SK-N-SH (cell line): ENCODE measurements at regions not wholly inside any gene's neighbourhood (a gene's known extent, or its start where the extent isn't known, plus 50 kb on each side); places are given as distances from the start of the nearest gene placed in this dataset.

ENCODE experiments used
- CTCF ChIA-PET: fragments of 300-600, 350-600 bp; formaldehyde crosslinking; extraction: SDS; loops from one replicate; lab custom pipeline; 2021; lab: Yijun Ruan, JAX
- POLR2A ChIA-PET: fragments of 350-600 bp; sonication (Branson Sonifier 250); formaldehyde crosslinking; extraction: SDS; loops from one replicate; lab custom pipeline; 2020; ENCODE audit warnings: antibody characterized with exemption, inconsistent platforms; lab: Yijun Ruan, JAX
- DNase-seq: peaks from one replicate; pipeline ENCODE4 v3.0.0; 2012
- H2AFZ ChIP-seq: fragments of 200-600 bp; sonication (generic); 2 replicates; pipeline ENCODE4 v1.8.1; 2016; ENCODE audit warnings: antibody characterized with exemption, mild to moderate bottlenecking, low read depth
- H3F3A ChIP-seq: fragments of 200-600 bp; sonication (generic); replicated peaks from 2 replicates; pipeline ENCODE3; 2016; ENCODE audit warnings: antibody characterized with exemption, mild to moderate bottlenecking; ENCODE audit not compliant: insufficient read depth
- H3K27ac ChIP-seq, 2 experiments: fragments of 200-500 bp in 1 of 2; fragments of 200-600 bp in 1 of 2; sonication (Bioruptor generic) in 1 of 2; sonication (generic), shearing (Covaris generic) in 1 of 2; 2 replicates each; pipeline versions ENCODE4 v1.5.1 to v1.6.1; 2014 to 2016; ENCODE audit warnings: low read depth in 2 of 2, inconsistent platforms in 1 of 2, low read length in 1 of 2, mild to moderate bottlenecking in 1 of 2, mixed read lengths in 1 of 2
- H3K27me3 ChIP-seq: fragments of 200-600 bp; sonication (generic), shearing (Covaris generic); 2 replicates; pipeline ENCODE4 v1.6.1; 2016; ENCODE audit warnings: mixed run types; ENCODE audit not compliant: insufficient read depth
- H3K36me3 ChIP-seq, 2 experiments: fragments of 200-500 bp in 1 of 2; fragments of 200-600 bp in 1 of 2; sonication (Bioruptor generic) in 1 of 2; sonication (generic) in 1 of 2; replicated peaks in 1 of 2; 2 replicates each; pipeline versions ENCODE3 to v1.5.1; 2014 to 2016; ENCODE audit warnings: low read length in 1 of 2, mild to moderate bottlenecking in 1 of 2; ENCODE audit not compliant: insufficient read depth in 2 of 2, control insufficient read depth in 1 of 2
- H3K4me1 ChIP-seq, 2 experiments: fragments of 200-500 bp in 1 of 2; fragments of 200-600 bp in 1 of 2; sonication (Bioruptor generic) in 1 of 2; sonication (generic), shearing (Covaris generic) in 1 of 2; 2 replicates each; pipeline versions ENCODE4 v1.5.1 to v1.6.1; 2014 to 2016; ENCODE audit warnings: low read depth in 1 of 2, low read length in 1 of 2, mixed run types in 1 of 2; ENCODE audit not compliant: insufficient read depth in 2 of 2, control insufficient read depth in 1 of 2
- H3K4me2 ChIP-seq: fragments of 200-600 bp; sonication (generic), shearing (Covaris generic); 2 replicates; pipeline ENCODE4 v1.6.1; 2017; ENCODE audit warnings: mixed run types
- H3K4me3 ChIP-seq, 2 experiments: fragments of 200-500 bp in 1 of 2; fragments of 200-600 bp in 1 of 2; sonication (Bioruptor generic) in 1 of 2; sonication (generic), shearing (Covaris generic) in 1 of 2; 2 replicates each; pipeline versions ENCODE4 v1.5.1 to v1.8.1; 2014 to 2016; ENCODE audit warnings: low read depth in 2 of 2, inconsistent platforms in 1 of 2, low read length in 1 of 2, mild to moderate bottlenecking in 1 of 2, mixed read lengths in 1 of 2, moderate library complexity in 1 of 2
- H3K79me2 ChIP-seq: fragments of 200-600 bp; sonication (generic); 2 replicates; pipeline ENCODE4 v1.8.1; 2017; ENCODE audit warnings: mild to moderate bottlenecking; ENCODE audit not compliant: insufficient read depth
- H3K9ac ChIP-seq: fragments of 200-600 bp; sonication (generic); 2 replicates; pipeline ENCODE4 v1.6.1; 2017; ENCODE audit warnings: mixed run types
- H3K9me2 ChIP-seq: fragments of 200-600 bp; sonication (generic); 2 replicates; pipeline ENCODE4 v1.6.1; 2017; ENCODE audit warnings: mixed run types
- H3K9me3 ChIP-seq: fragments of 200-600 bp; sonication (generic); 2 replicates; pipeline ENCODE4 v1.6.1; 2017; ENCODE audit warnings: mixed run types, mild to moderate bottlenecking, moderate library complexity
- H4K20me1 ChIP-seq: fragments of 200-600 bp; sonication (generic); 2 replicates; pipeline ENCODE4 v1.6.1; 2017; ENCODE audit warnings: mild to moderate bottlenecking, mixed run types; ENCODE audit not compliant: insufficient read depth
- CHD2 ChIP-seq: fragments of 150-350 bp; IDR thresholded peaks from 2 replicates; pipeline ENCODE4 v1.6.1; 2018; ENCODE audit warnings: low read length; ENCODE audit not compliant: partially characterized antibody
- ELF1 ChIP-seq: IDR thresholded peaks from 2 replicates; pipeline ENCODE4 v1.4.0; 2012
- EP300 ChIP-seq, 2 experiments: IDR thresholded peaks; 2 replicates each; pipeline versions ENCODE4 v1.4.0 to v1.6.1; 2012; ENCODE audit warnings: borderline replicate concordance in 1 of 2, low read depth in 1 of 2, low read length in 1 of 2
- EZH2phosphoT487 ChIP-seq: fragments of 200-600 bp; sonication (generic); IDR thresholded peaks from 2 replicates; pipeline ENCODE4 v1.6.1; 2017; ENCODE audit warnings: low read depth, mixed run types, mild to moderate bottlenecking, antibody characterized with exemption, moderate library complexity, borderline replicate concordance
- FOSL2 ChIP-seq: IDR thresholded peaks from 2 replicates; pipeline ENCODE4 v1.4.0; 2012; ENCODE audit warnings: low read depth, mild to moderate bottlenecking, moderate library complexity, borderline replicate concordance
- FOXJ3 ChIP-seq: sonication (generic); formaldehyde crosslinking; IDR thresholded peaks from 2 replicates; pipeline ENCODE4 v1.5.1; 2020; ENCODE audit warnings: mild to moderate bottlenecking, missing genetic modification reagents
- FOXM1 ChIP-seq: IDR thresholded peaks from 2 replicates; pipeline ENCODE4 v1.4.0; 2012; ENCODE audit warnings: low read depth, mild to moderate bottlenecking
- GABPA ChIP-seq: IDR thresholded peaks from 2 replicates; pipeline ENCODE4 v1.4.0; 2012; ENCODE audit warnings: low read depth, mild to moderate bottlenecking
- GATA2 ChIP-seq: sonication (generic); formaldehyde crosslinking; IDR thresholded peaks from 2 replicates; pipeline ENCODE4 v1.5.0; 2020; ENCODE audit warnings: mild to moderate bottlenecking, missing genetic modification reagents
- JUND ChIP-seq: IDR thresholded peaks from 2 replicates; pipeline ENCODE4 v1.4.0; 2012
- MEF2A ChIP-seq: IDR thresholded peaks from 2 replicates; pipeline ENCODE4 v1.4.0; 2012; ENCODE audit warnings: low read depth, borderline replicate concordance
- NFIC ChIP-seq: IDR thresholded peaks from 2 replicates; pipeline ENCODE4 v1.4.0; 2012; ENCODE audit warnings: borderline replicate concordance
- NRF1 ChIP-seq: IDR thresholded peaks from 2 replicates; pipeline ENCODE4 v1.6.1; 2012; ENCODE audit warnings: low read depth, mild to moderate bottlenecking, low read length
- PBX3 ChIP-seq: IDR thresholded peaks from 2 replicates; pipeline ENCODE4; 2012
- POLR2AphosphoS5 ChIP-seq: IDR thresholded peaks from 2 replicates; pipeline ENCODE4 v1.6.1; 2012; ENCODE audit warnings: low read depth, low read length
- RCOR1 ChIP-seq: fragments of 150-350 bp; IDR thresholded peaks from 2 replicates; pipeline ENCODE4 v1.6.1; 2017; ENCODE audit warnings: antibody characterized with exemption, low read length
- SMC3 ChIP-seq: IDR thresholded peaks from 2 replicates; pipeline ENCODE4 v1.6.1; 2012; ENCODE audit warnings: low read depth, low read length, improper control_type of control experiment
- TCF12 ChIP-seq: IDR thresholded peaks from 2 replicates; pipeline ENCODE4 v1.4.0; 2012
- TEAD4 ChIP-seq: IDR thresholded peaks from 2 replicates; pipeline ENCODE4 v1.4.0; 2012; ENCODE audit warnings: mild to moderate bottlenecking, borderline replicate concordance; ENCODE audit not compliant: insufficient read depth
- USF2 ChIP-seq: fragments of 150-350 bp; IDR thresholded peaks from 2 replicates; pipeline ENCODE4 v1.6.1; 2017; ENCODE audit warnings: antibody characterized with exemption, low read length, low read depth, borderline replicate concordance
- WGBS: methylation state at CpG from one replicate; pipeline ENCODE4 v1.1.6; 2017; ENCODE audit warnings: low lambda C conversion rate; 5-methylcytosine and 5-hydroxymethylcytosine counted together
- TF ChIP-seq, protein P1 (sequence below): IDR thresholded peaks from 2 replicates; pipeline ENCODE4 v1.4.0; 2012; ENCODE audit warnings: low read depth, borderline replicate concordance
- TF ChIP-seq, protein P2 (sequence below): fragments of 150-350 bp; IDR thresholded peaks from 2 replicates; pipeline ENCODE4 v1.6.1; 2016; ENCODE audit warnings: mild to moderate bottlenecking, low read depth, low read length
- TF ChIP-seq, protein P3 (sequence below): IDR thresholded peaks from 2 replicates; pipeline ENCODE4 v1.4.0; 2012; ENCODE audit warnings: low read depth

- Histone ChIP-seq H3K36me3 (no peaks in the 10 kb centered on the region), H3K79me2 (no peaks in the 10 kb centered on the region)
- no peak for TF ChIP-seq RCOR1
- TF ChIP-seq EP300 (IDR thresholded peaks at IDR 0.05; ENCODE audit: borderline replicate concordance in 1 of 2, low read depth in 1 of 2, low read length in 1 of 2): no peak
- no peak for TF ChIP-seq FOXJ3
- no peak for TF ChIP-seq ELF1
- TF ChIP-seq GABPA: no peak
- no peak for TF ChIP-seq SMC3
- TF ChIP-seq TCF12: no peak
- no peak for TF ChIP-seq JUND
- TF ChIP-seq FOXM1: no peak
- TF ChIP-seq EZH2phosphoT487: no peak
- TF ChIP-seq FOSL2: no peak
- TF ChIP-seq, protein P1, sequence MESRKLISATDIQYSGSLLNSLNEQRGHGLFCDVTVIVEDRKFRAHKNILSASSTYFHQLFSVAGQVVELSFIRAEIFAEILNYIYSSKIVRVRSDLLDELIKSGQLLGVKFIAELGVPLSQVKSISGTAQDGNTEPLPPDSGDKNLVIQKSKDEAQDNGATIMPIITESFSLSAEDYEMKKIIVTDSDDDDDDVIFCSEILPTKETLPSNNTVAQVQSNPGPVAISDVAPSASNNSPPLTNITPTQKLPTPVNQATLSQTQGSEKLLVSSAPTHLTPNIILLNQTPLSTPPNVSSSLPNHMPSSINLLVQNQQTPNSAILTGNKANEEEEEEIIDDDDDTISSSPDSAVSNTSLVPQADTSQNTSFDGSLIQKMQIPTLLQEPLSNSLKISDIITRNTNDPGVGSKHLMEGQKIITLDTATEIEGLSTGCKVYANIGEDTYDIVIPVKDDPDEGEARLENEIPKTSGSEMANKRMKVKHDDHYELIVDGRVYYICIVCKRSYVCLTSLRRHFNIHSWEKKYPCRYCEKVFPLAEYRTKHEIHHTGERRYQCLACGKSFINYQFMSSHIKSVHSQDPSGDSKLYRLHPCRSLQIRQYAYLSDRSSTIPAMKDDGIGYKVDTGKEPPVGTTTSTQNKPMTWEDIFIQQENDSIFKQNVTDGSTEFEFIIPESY: no peak
- TF ChIP-seq NFIC: no peak
- TF ChIP-seq, all 33 proteins: peak for 0
- Histone ChIP-seq H3F3A (no peaks in the 10 kb centered on the region), H3K4me1 (peaks cover 0 to 15% of the 10 kb centered on the region in 2 experiments; a peak in 1 of 4 replicates), H3K27me3 (peaks cover 5% of the 10 kb centered on the region; the same call in 1 of the 2 replicates), H3K4me2 (no peak overlapping the region), H3K9ac (no peak overlapping the region), H4K20me1 (no peaks in the 10 kb centered on the region), H3K4me3 (no peak overlapping the region), H3K27ac (no peak overlapping the region), H3K9me2 (no peaks in the 10 kb centered on the region), H2AFZ (no peak overlapping the region), H3K9me3 (no peaks in the 10 kb centered on the region)
- DNase-seq: no peak
- POLR2A ChIA-PET: no interaction called here
- WGBS: 51% methylated on average over 3 of the region's 3 CpGs
- CTCF ChIA-PET: interaction anchor here (0.7 to 1.9 kb wide), 7 partner anchors 8 to 329 kb away, joined by 3 to 5 read pairs (median 3); no protein-coding TSS in a partner anchor
These were observed 141.5 kb upstream of the FSTL4 start for GRCh38 chr5:133753856-133754255.

GRCh38 chr5:133751846-133752245 lies 139.5 kb upstream of the FSTL4 start:
- H3K27ac ChIP-seq: no peak overlapping the region; a peak in 1 of 4 replicates
- H3K36me3 ChIP-seq: no peaks in the 10 kb centered on the region
- no peak overlapping the region for H3K4me3 ChIP-seq
- H3F3A ChIP-seq: no peaks in the 10 kb centered on the region
- H3K4me2 ChIP-seq: no peak overlapping the region
- H3K9ac ChIP-seq: no peak overlapping the region
- POLR2A ChIA-PET: no interaction called here
- no peak overlapping the region for H2AFZ ChIP-seq
- CTCF ChIA-PET: no interaction called here
- no peaks in the 10 kb centered on the region for H3K9me2 ChIP-seq
- peak; percentile 26 for DNase-seq
- H3K79me2 ChIP-seq: no peaks in the 10 kb centered on the region
- peaks cover 5% of the 10 kb centered on the region; the same call in 1 of the 2 replicates for H3K27me3 ChIP-seq
- 52% methylated on average over 5 of the region's 5 CpGs for WGBS
- no peaks in the 10 kb centered on the region for H4K20me1 ChIP-seq
- H3K9me3 ChIP-seq: no peaks in the 10 kb centered on the region
- H3K4me1 ChIP-seq: peaks cover 0 to 15% of the 10 kb centered on the region in 2 experiments; a peak in 1 of 4 replicates
- no peak for TF ChIP-seq FOXM1
- TF ChIP-seq GABPA: no peak
- TF ChIP-seq CHD2: no peak
- no peak; a peak in 1 of 4 replicates for TF ChIP-seq EP300 (IDR thresholded peaks at IDR 0.05; ENCODE audit: borderline replicate concordance in 1 of 2, low read depth in 1 of 2, low read length in 1 of 2)
- no peak for TF ChIP-seq USF2
- TF ChIP-seq TCF12: no peak
- TF ChIP-seq NRF1: no peak
- no peak for TF ChIP-seq TEAD4
- TF ChIP-seq POLR2AphosphoS5: no peak
- no peak for TF ChIP-seq NFIC
- TF ChIP-seq GATA2 (CRISPR knock-in tag): no peak
- TF ChIP-seq, protein P2, sequence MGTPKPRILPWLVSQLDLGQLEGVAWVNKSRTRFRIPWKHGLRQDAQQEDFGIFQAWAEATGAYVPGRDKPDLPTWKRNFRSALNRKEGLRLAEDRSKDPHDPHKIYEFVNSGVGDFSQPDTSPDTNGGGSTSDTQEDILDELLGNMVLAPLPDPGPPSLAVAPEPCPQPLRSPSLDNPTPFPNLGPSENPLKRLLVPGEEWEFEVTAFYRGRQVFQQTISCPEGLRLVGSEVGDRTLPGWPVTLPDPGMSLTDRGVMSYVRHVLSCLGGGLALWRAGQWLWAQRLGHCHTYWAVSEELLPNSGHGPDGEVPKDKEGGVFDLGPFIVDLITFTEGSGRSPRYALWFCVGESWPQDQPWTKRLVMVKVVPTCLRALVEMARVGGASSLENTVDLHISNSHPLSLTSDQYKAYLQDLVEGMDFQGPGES: no peak
- no peak for TF ChIP-seq PBX3
- no peak for TF ChIP-seq JUND
- TF ChIP-seq MEF2A: no peak
- TF ChIP-seq FOXJ3: no peak
- TF ChIP-seq, protein P3, sequence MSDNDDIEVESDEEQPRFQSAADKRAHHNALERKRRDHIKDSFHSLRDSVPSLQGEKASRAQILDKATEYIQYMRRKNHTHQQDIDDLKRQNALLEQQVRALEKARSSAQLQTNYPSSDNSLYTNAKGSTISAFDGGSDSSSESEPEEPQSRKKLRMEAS: no peak
